ENCODE measurements at regions not wholly inside any gene's neighbourhood (a gene's known extent, or its start where the extent isn't known, plus 50 kb on each side); places are given as distances from the start of the nearest gene placed in this dataset.
"Not testable (repeated sequence)": the region's sequence is repeated elsewhere in the genome, so short reads cannot be mapped to it uniquely, and the experiment has no call there.

DNA sequence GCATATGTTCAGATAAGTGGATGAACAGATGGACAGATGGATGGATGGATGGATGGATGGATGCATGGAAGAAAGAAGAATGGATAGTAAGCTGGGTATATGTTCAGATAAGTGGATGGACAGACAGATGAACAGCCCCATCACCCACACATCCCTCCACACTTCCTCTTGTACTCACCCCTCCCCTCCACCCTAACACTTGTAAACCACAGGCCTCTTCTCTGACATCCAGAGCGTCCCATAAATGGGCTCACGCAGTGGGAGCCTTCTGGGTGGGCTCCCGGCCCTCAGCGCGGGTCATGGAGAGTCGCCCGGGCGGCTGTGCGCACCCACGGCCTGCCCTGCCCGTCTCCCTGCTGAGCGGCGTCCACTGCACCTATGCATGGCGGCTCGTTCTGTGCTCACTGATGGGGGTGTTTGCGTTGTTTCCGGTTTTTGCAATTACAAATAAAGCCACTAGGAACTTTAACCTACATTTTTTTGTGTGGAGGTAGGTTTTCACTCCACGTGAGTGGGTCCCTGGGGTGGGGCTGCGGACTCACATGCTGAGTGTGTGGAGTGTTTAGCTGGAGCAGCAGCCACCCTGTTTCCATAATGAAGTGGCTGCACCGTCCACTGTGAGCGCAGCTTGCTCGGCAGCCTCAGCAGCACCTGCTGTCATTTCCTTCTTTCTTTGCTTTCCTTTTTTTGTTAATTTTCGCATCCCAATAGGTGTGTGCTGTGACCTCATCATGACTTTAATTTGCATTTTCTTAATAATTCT, 78.8 kb upstream of the SFSWAP start:
- in situ Hi-C loops (cut with MboI; ENCODE audit: low sequenced_read_pairs); ATAC-seq (ENCODE audit: low read depth); H4K91ac ChIP-seq (ENCODE audit: insufficient read depth, low read depth, low read length); H3K4me3 ChIP-seq (ENCODE audit: insufficient read depth, low read depth, low read length); H3K36me3 ChIP-seq (ENCODE audit: control insufficient read depth, insufficient read depth, low read length); H3K18ac ChIP-seq (ENCODE audit: low read depth, low read length); CTCF ChIA-PET; H4K5ac ChIP-seq (ENCODE audit: low read depth, low read length); H2AK9ac ChIP-seq (replicated peaks; ENCODE audit: low read depth, low read length, poor library complexity); H3K4me1 ChIP-seq (ENCODE audit: control insufficient read depth, insufficient read depth, low read length); H3K79me1 ChIP-seq (ENCODE audit: low read depth in 1 of 2, low read length in 2 of 2); H3K9ac ChIP-seq (ENCODE audit: low read depth, low read length); H3K27me3 ChIP-seq (ENCODE audit: control insufficient read depth, insufficient read depth, low read length); H2AK5ac ChIP-seq (ENCODE audit: low read depth, low read length); H2BK20ac ChIP-seq (ENCODE audit: low read depth, low read length); H2BK5ac ChIP-seq (ENCODE audit: low read depth, low read length, poor library complexity, severe bottlenecking); H3K4ac ChIP-seq (ENCODE audit: low read depth, low read length); H3K23ac ChIP-seq (ENCODE audit: low read depth, low read length); H2BK15ac ChIP-seq (ENCODE audit: low read depth, low read length); H3K27ac ChIP-seq (ENCODE audit: insufficient read depth, low read length); BruUV-seq (replicated peaks); intact Hi-C loops (cut with micrococcal nuclease); H2BK120ac ChIP-seq (ENCODE audit: low read depth, low read length); H4K20me1 ChIP-seq (ENCODE audit: insufficient read depth, low read length); DNase-seq; H3K14ac ChIP-seq (replicated peaks; ENCODE audit: low read depth, low read length); H3K4me2 ChIP-seq (ENCODE audit: low read depth, low read length); dilution Hi-C loops (cut with HindIII; ENCODE audit: low sequenced_read_pairs, unreplicated experiment); H2AFZ ChIP-seq (replicated peaks; ENCODE audit: low read length, poor library complexity); POLR2A ChIA-PET (ENCODE audit: unreplicated experiment); H4K8ac ChIP-seq (ENCODE audit: low read depth in 2 of 2, low read length in 2 of 2); H3K56ac ChIP-seq (ENCODE audit: extremely low read depth, insufficient read depth, low read length); H3K9me1 ChIP-seq (ENCODE audit: insufficient read depth, low read length); H3K9me3 ChIP-seq (ENCODE audit: control insufficient read depth, insufficient read depth, low read length): not testable (repeated sequence)
- no CpG with 5 or more reads among the region's 23 CpGs for WGBS, 2 experiments (ENCODE audit: extremely low coverage in 2 of 2, insufficient read length in 1 of 2)

DNA sequence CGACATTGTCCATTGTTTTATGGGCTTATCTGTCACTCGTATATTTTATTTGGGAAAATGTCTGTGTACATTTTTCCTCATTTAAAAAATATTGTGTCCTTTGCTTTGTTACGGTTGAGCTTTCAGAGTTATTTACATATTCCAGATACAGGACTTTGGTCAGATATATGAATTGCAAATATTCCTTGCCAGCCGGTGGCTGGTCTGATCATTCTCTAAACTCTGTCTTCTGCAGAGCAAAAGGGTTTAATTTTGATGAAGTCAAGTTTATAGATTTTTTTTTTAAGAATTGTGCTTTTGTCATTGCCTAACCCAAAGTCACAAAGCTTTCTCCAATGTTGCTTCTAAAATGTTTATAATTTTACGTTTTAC, 78.3 kb upstream of the SFSWAP start:
- H3K27me3 ChIP-seq (ENCODE audit: control insufficient read depth, insufficient read depth, low read length); H3K9me3 ChIP-seq (ENCODE audit: control insufficient read depth, insufficient read depth, low read length); H4K5ac ChIP-seq (ENCODE audit: low read depth, low read length); H3K4me1 ChIP-seq (ENCODE audit: control insufficient read depth, insufficient read depth, low read length); CTCF ChIA-PET; H3K27ac ChIP-seq (ENCODE audit: insufficient read depth, low read length); ATAC-seq (ENCODE audit: low read depth); BruUV-seq (replicated peaks); in situ Hi-C loops (cut with MboI; ENCODE audit: low sequenced_read_pairs); H3K56ac ChIP-seq (ENCODE audit: extremely low read depth, insufficient read depth, low read length); H4K20me1 ChIP-seq (ENCODE audit: insufficient read depth, low read length); H2AFZ ChIP-seq (replicated peaks; ENCODE audit: low read length, poor library complexity); H3K9ac ChIP-seq (ENCODE audit: low read depth, low read length); H3K4me3 ChIP-seq (ENCODE audit: insufficient read depth, low read depth, low read length); H3K18ac ChIP-seq (ENCODE audit: low read depth, low read length); H2AK9ac ChIP-seq (replicated peaks; ENCODE audit: low read depth, low read length, poor library complexity); H3K79me1 ChIP-seq (ENCODE audit: low read depth in 1 of 2, low read length in 2 of 2); dilution Hi-C loops (cut with HindIII; ENCODE audit: low sequenced_read_pairs, unreplicated experiment); H3K4me2 ChIP-seq (ENCODE audit: low read depth, low read length); H2BK20ac ChIP-seq (ENCODE audit: low read depth, low read length); H2BK15ac ChIP-seq (ENCODE audit: low read depth, low read length); H2BK120ac ChIP-seq (ENCODE audit: low read depth, low read length); H3K23ac ChIP-seq (ENCODE audit: low read depth, low read length); H3K9me1 ChIP-seq (ENCODE audit: insufficient read depth, low read length); H3K14ac ChIP-seq (replicated peaks; ENCODE audit: low read depth, low read length); H3K36me3 ChIP-seq (ENCODE audit: control insufficient read depth, insufficient read depth, low read length); H2AK5ac ChIP-seq (ENCODE audit: low read depth, low read length); H4K8ac ChIP-seq (ENCODE audit: low read depth in 2 of 2, low read length in 2 of 2); DNase-seq; H4K91ac ChIP-seq (ENCODE audit: insufficient read depth, low read depth, low read length); intact Hi-C loops (cut with micrococcal nuclease); POLR2A ChIA-PET (ENCODE audit: unreplicated experiment); H2BK5ac ChIP-seq (ENCODE audit: low read depth, low read length, poor library complexity, severe bottlenecking); H3K4ac ChIP-seq (ENCODE audit: low read depth, low read length): not testable (repeated sequence)
- no CpG with 5 or more reads among the region's 5 CpGs for WGBS, 2 experiments (ENCODE audit: extremely low coverage in 2 of 2, insufficient read length in 1 of 2)

All from IMR-90 (cell line).